AG10803 (cell line): ENCODE measurements at regions not wholly inside any gene's neighbourhood (a gene's known extent, or its start where the extent isn't known, plus 50 kb on each side); places are given as distances from the start of the nearest gene placed in this dataset.
"Not testable (repeated sequence)": the region's sequence is repeated elsewhere in the genome, so short reads cannot be mapped to it uniquely, and the experiment has no call there.

ENCODE experiments used
- DNase-seq: peaks from one replicate; pipeline ENCODE4 v3.0.0; 2010; ENCODE audit warnings: low read depth
- H3K4me3 ChIP-seq: 2 replicates; pipeline ENCODE4 v1.5.1; 2011; ENCODE audit warnings: mild to moderate bottlenecking, low read length, control low read depth
- TF ChIP-seq, protein P1 (sequence below): conservative IDR thresholded peaks from 2 replicates; pipeline ENCODE4 v1.5.1; 2011; ENCODE audit warnings: mild to moderate bottlenecking, low read length, control low read depth, inconsistent platforms

DNA sequence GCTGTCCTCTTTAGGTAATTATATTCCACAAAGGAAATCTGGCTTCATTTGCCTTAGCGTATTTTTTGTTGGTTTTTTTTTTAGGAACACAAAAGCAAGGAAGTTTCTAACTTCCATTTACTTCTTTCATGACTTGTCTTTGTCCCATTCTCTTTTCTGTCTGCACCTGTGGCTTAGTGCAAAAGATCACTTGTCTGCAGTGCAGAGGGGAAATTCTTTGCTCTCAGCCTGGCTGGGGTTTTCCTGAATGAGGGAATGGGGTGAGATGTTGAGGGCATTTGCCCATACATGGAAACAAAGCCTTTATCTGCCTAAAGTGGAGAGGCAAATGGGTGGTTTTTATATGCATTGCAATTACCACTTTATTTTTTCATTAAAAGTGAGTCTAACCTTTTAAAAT, 361.1 kb upstream of the IGFBP3 start:
- TF ChIP-seq, protein P1, sequence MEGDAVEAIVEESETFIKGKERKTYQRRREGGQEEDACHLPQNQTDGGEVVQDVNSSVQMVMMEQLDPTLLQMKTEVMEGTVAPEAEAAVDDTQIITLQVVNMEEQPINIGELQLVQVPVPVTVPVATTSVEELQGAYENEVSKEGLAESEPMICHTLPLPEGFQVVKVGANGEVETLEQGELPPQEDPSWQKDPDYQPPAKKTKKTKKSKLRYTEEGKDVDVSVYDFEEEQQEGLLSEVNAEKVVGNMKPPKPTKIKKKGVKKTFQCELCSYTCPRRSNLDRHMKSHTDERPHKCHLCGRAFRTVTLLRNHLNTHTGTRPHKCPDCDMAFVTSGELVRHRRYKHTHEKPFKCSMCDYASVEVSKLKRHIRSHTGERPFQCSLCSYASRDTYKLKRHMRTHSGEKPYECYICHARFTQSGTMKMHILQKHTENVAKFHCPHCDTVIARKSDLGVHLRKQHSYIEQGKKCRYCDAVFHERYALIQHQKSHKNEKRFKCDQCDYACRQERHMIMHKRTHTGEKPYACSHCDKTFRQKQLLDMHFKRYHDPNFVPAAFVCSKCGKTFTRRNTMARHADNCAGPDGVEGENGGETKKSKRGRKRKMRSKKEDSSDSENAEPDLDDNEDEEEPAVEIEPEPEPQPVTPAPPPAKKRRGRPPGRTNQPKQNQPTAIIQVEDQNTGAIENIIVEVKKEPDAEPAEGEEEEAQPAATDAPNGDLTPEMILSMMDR = no peak
- H3K4me3 ChIP-seq = no peak overlapping the region
- DNase-seq = no peak

DNA sequence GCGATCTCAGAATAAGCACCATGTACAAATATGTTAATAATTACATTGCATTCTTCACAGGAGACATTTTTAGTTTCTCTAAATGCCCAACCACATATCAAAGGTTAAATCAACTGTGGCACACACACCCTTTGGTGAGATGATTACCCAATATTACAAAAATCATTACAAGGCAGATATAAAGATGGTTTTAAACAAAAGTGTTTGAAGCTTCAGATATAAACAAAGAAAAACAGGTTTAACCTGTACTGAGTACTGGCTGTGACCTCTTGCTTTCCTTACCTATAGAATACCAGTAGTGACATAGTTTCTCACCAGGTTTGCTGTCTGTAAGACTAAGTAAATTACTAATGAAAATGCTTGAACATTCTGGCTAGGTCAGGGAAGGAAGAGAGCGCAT, 360.0 kb upstream of the IGFBP3 start:
- no peak for DNase-seq
- TF ChIP-seq, protein P1 = no peak
- no peak overlapping the region for H3K4me3 ChIP-seq

DNA sequence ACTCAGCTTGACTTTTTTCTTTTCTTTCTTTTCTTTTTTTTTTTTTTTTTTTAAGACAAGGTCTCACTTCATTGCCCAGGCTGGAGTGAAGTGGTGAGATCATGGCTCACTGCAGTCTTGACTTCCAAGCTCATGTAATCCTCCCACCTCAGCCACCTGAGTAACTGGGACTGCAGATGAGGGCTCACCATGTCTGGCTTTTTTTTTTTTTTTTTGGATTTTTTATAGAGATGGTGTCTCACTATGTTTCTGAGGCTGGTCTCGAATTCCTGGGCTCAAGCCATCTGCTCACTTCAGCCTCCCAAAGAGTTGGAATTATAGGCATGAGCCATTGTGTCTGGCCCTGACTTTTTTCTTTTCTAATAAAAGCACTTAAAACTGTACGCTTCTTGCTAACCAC, 358.2 kb upstream of the IGFBP3 start:
- no peak for DNase-seq

DNA sequence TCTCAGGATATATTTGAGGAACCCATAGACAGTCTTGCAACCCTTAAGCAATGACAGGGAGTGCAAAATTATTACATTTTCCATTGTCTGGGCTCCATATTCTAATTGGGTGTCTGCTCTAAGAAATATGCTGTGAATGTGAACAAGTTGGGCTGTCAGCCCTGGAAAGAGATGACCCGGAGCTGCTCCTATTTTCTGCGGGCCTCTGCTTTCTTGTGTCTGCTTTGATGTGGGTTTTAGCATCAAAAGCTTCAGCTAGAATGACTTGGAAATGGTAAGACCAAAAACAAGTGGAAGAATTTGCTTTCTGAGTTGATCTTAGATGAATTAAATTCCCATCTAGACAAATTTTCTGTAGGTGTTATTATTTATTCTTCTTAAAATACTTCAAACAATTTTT, 343.6 kb upstream of the IGFBP3 start:
- no peak overlapping the region for H3K4me3 ChIP-seq
- TF ChIP-seq, protein P1 = no peak
- no peak for DNase-seq

More for the DNA sequence above, 358.2 kb upstream of the IGFBP3 start:
- H3K4me3 ChIP-seq = no peak overlapping the region
- TF ChIP-seq, protein P1 = no peak

DNA sequence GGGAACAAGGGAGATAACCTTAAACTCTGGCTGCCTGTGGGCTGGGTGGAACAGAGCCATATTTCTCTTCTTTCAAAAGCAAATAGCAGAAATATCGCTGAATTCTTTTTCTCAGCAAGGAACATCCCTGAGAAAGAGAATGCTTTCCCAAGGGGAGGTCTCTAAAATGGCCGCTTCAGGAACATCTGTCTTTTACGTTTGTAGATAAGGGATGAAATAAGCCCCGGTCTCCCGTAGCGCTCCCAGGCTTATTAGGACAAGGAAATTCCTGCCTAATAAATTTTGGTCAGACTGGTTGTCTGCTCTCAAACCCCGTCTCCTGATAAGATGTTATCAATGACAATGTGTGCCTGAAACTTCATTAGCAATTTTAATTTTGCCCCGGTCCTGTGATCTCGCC, 340.6 kb upstream of the IGFBP3 start:
- not testable (repeated sequence) for H3K4me3 ChIP-seq, DNase-seq

DNA sequence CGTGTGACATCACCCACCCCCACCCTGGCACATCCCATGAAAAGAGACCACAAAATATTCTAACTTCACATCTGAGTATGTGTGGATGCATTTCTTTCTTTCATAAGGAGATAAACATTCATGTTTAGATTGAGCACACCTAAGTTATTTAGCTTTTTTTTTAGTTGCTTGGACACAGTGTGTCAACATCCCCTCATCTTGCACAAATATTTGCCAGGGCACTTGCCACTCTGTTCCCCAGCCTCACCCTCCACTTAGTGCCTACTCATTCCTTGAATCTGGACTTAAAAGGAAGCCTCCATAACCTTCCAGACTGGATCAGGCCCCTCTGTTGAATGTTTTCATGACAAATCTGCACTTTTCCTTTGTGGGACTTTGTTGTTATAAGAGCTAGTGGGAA, 338.9 kb upstream of the IGFBP3 start:
- no peak overlapping the region for H3K4me3 ChIP-seq
- DNase-seq = peak; percentile 2
- TF ChIP-seq, protein P1 = no peak

DNA sequence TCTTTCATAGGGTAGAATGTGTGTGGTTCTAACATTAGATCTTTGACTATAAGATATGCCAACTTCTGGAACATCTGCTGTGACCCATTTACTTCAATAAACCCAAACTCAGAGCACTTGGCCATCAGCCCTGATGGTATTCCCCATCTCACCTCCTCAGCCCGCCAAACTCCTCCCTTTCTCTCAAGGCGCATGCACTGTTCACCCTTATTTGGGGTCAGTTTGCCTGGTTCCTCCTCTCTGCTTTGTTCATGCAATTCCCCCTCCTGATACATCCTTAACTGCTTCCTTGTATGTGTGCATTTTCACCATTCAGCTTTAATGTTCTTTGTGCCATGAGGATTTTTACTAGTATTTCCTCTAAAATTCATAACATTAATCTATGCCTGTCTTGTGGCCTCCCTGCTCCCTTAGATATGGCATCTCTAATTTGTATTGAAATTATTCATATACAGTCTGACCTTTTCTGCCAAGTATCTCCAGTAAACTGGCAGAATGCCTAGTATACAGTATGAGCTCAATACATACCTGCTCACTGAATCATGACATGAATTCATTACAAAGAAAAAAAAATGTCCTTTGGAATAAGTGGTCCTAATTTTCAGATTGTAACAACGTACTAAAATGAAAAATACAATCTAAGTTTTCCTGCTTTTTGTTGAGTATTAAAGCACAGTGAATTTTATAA, 336.8 kb upstream of the IGFBP3 start:
- TF ChIP-seq, protein P1 = no peak
- H3K4me3 ChIP-seq = no peak overlapping the region
- DNase-seq = peak; percentile 87
